IMR-90 (cell line): ENCODE measurements at regions not wholly inside any gene's neighbourhood (a gene's known extent, or its start where the extent isn't known, plus 50 kb on each side); places are given as distances from the start of the nearest gene placed in this dataset.

ENCODE experiments used
- ATAC-seq: fragments of 200-7000 bp; cut with Tn5 transposase; 2 replicates; pipeline ENCODE4 v1.9.1; 2020; ENCODE audit warnings: low read depth, mild to moderate bottlenecking, moderate library complexity
- BruUV-seq: library from RNA; stranded (reverse); fragments of 400-500 nt; replicated peaks from 2 replicates; lab custom pipeline; 2021; lab: Mats Ljungman, UMichigan
- CTCF ChIA-PET: fragments of 300-600 bp; formaldehyde crosslinking; extraction: SDS; loops from one replicate; lab custom pipeline; 2021; ENCODE audit warnings: antibody characterized with exemption; lab: Yijun Ruan, JAX
- POLR2A ChIA-PET: fragments of 300-600 bp; sonication (Branson Sonifier 250); formaldehyde crosslinking; loops from one replicate; lab custom pipeline; 2022; ENCODE audit warnings: antibody characterized with exemption; ENCODE audit not compliant: unreplicated experiment; lab: Charles Lee
- DNase-seq: peaks from one replicate; pipeline ENCODE4 v3.0.0; 2013
- H2AFZ ChIP-seq: replicated peaks from 2 replicates; pipeline ENCODE3; 2013; ENCODE audit warnings: low read length, mild to moderate bottlenecking; ENCODE audit not compliant: poor library complexity
- H2AK5ac ChIP-seq: 2 replicates; pipeline ENCODE4 v1.6.1; 2013; ENCODE audit warnings: low read depth, low read length, inconsistent platforms
- H2AK9ac ChIP-seq: replicated peaks from 2 replicates; pipeline ENCODE3; 2013; ENCODE audit warnings: mild to moderate bottlenecking, low read depth, low read length, moderate library complexity; ENCODE audit not compliant: poor library complexity
- H2BK120ac ChIP-seq: 2 replicates; pipeline ENCODE4 v1.6.1; 2013; ENCODE audit warnings: low read depth, low read length, inconsistent platforms
- H2BK15ac ChIP-seq: 3 replicates; pipeline ENCODE4 v1.6.1; 2013; ENCODE audit warnings: low read depth, low read length, inconsistent platforms
- H2BK20ac ChIP-seq: 2 replicates; pipeline ENCODE4 v1.6.1; 2013; ENCODE audit warnings: low read depth, mild to moderate bottlenecking, inconsistent platforms, low read length, moderate library complexity
- H2BK5ac ChIP-seq: 2 replicates; pipeline ENCODE4 v1.6.1; 2013; ENCODE audit warnings: mild to moderate bottlenecking, low read depth, low read length, inconsistent platforms; ENCODE audit not compliant: poor library complexity, severe bottlenecking
- H3K14ac ChIP-seq: replicated peaks from 2 replicates; pipeline ENCODE4 v1.6.1; 2013; ENCODE audit warnings: low read depth, low read length, inconsistent platforms
- H3K18ac ChIP-seq: 2 replicates; pipeline ENCODE4 v1.6.1; 2013; ENCODE audit warnings: low read depth, low read length, control low read depth
- H3K23ac ChIP-seq: 2 replicates; pipeline ENCODE4 v1.6.1; 2013; ENCODE audit warnings: low read depth, low read length, inconsistent platforms
- H3K27ac ChIP-seq: 2 replicates; pipeline ENCODE4 v1.5.1; 2013; ENCODE audit warnings: mild to moderate bottlenecking, control low read depth, low read length; ENCODE audit not compliant: insufficient read depth
- H3K27me3 ChIP-seq: 2 replicates; pipeline ENCODE4 v1.6.1; 2013; ENCODE audit warnings: low read length; ENCODE audit not compliant: control insufficient read depth, insufficient read depth
- H3K36me3 ChIP-seq: 2 replicates; pipeline ENCODE4 v1.6.1; 2013; ENCODE audit warnings: low read length, mixed read lengths; ENCODE audit not compliant: control insufficient read depth, insufficient read depth
- H3K4ac ChIP-seq: 2 replicates; pipeline ENCODE4 v1.6.1; 2013; ENCODE audit warnings: low read depth, low read length, inconsistent platforms
- H3K4me1 ChIP-seq: 2 replicates; pipeline ENCODE4 v1.6.1; 2013; ENCODE audit warnings: low read length, mixed read lengths; ENCODE audit not compliant: control insufficient read depth, insufficient read depth
- H3K4me2 ChIP-seq: 2 replicates; pipeline ENCODE4 v1.6.1; 2013; ENCODE audit warnings: low read depth, mild to moderate bottlenecking, control low read depth, low read length, moderate library complexity
- H3K4me3 ChIP-seq: 2 replicates; pipeline ENCODE4 v1.5.1; 2013; ENCODE audit warnings: low read depth, mild to moderate bottlenecking, control low read depth, low read length, moderate library complexity; ENCODE audit not compliant: insufficient read depth
- H3K56ac ChIP-seq: 2 replicates; pipeline ENCODE4 v1.6.1; 2013; ENCODE audit warnings: low read length, inconsistent platforms; ENCODE audit not compliant: insufficient read depth; ENCODE audit errors: extremely low read depth
- H3K79me1 ChIP-seq, 2 experiments: 2 replicates each; pipeline ENCODE4 v1.6.1; 2013; ENCODE audit warnings: low read length in 2 of 2, inconsistent platforms in 1 of 2, low read depth in 1 of 2
- H3K9ac ChIP-seq: 2 replicates; pipeline ENCODE4 v1.6.1; 2013; ENCODE audit warnings: low read depth, low read length, control low read depth
- H3K9me1 ChIP-seq: 2 replicates; pipeline ENCODE4 v1.6.1; 2013; ENCODE audit warnings: low read length, inconsistent platforms; ENCODE audit not compliant: insufficient read depth
- H3K9me3 ChIP-seq: 2 replicates; pipeline ENCODE4 v1.6.1; 2013; ENCODE audit warnings: low read length; ENCODE audit not compliant: control insufficient read depth, insufficient read depth
- H4K20me1 ChIP-seq: 2 replicates; pipeline ENCODE4 v1.6.1; 2013; ENCODE audit warnings: low read length, inconsistent platforms; ENCODE audit not compliant: insufficient read depth
- H4K5ac ChIP-seq: 2 replicates; pipeline ENCODE4 v1.6.1; 2013; ENCODE audit warnings: mild to moderate bottlenecking, low read depth, low read length, control low read depth
- H4K8ac ChIP-seq, 2 experiments: 2 replicates each; pipeline ENCODE4 v1.6.1; 2013; ENCODE audit warnings: low read depth in 2 of 2, low read length in 2 of 2, control low read depth in 1 of 2, inconsistent platforms in 1 of 2
- H4K91ac ChIP-seq: 2 replicates; pipeline ENCODE4 v1.6.1; 2013; ENCODE audit warnings: low read depth, low read length, inconsistent platforms; ENCODE audit not compliant: insufficient read depth
- ELK1 ChIP-seq: fragments of 150-350 bp; IDR thresholded peaks from 2 replicates; pipeline ENCODE4 v1.6.1; 2016; ENCODE audit warnings: low read depth, mild to moderate bottlenecking, low read length, moderate library complexity, borderline replicate concordance
- MAZ ChIP-seq: IDR thresholded peaks from 2 replicates; pipeline ENCODE4 v1.6.1; 2012; ENCODE audit warnings: low read depth, mild to moderate bottlenecking, low read length, improper control_type of control experiment, moderate library complexity, borderline replicate concordance
- RCOR1 ChIP-seq: IDR thresholded peaks from 2 replicates; pipeline ENCODE4 v1.6.1; 2012; ENCODE audit warnings: mild to moderate bottlenecking, low read length, improper control_type of control experiment; ENCODE audit not compliant: insufficient replicate concordance
- RFX5 ChIP-seq: IDR thresholded peaks from 2 replicates; pipeline ENCODE4 v1.8.0; 2012; ENCODE audit warnings: low read depth, mild to moderate bottlenecking, low read length, moderate library complexity
- WGBS, 2 experiments: methylation state at CpG; one replicate each; pipeline versions ENCODE4 v1.1.5 to v1.1.7; 2013; ENCODE audit warnings: missing lambda C conversion rate in 2 of 2; ENCODE audit not compliant: insufficient read length in 1 of 2; ENCODE audit errors: extremely low coverage in 2 of 2; 5-methylcytosine and 5-hydroxymethylcytosine counted together
- dilution Hi-C: fragments of 300-500 bp; cut with HindIII; formaldehyde crosslinking; loops from one replicate; pipeline ENCODE4 v1.14.3; 2018; ENCODE audit warnings: low sequenced_read_pairs; ENCODE audit not compliant: unreplicated experiment
- in situ Hi-C: fragments of 300-500 bp; cut with MboI; formaldehyde crosslinking; loops from 3 replicates; pipeline ENCODE4 v1.14.3; 2019; ENCODE audit warnings: low sequenced_read_pairs, inconsistent platforms, mixed read lengths
- intact Hi-C: fragments of 100-400 bp; cut with micrococcal nuclease; formaldehyde crosslinking; loops from 2 replicates; pipeline ENCODE4 v1.10.0; 2022

DNA sequence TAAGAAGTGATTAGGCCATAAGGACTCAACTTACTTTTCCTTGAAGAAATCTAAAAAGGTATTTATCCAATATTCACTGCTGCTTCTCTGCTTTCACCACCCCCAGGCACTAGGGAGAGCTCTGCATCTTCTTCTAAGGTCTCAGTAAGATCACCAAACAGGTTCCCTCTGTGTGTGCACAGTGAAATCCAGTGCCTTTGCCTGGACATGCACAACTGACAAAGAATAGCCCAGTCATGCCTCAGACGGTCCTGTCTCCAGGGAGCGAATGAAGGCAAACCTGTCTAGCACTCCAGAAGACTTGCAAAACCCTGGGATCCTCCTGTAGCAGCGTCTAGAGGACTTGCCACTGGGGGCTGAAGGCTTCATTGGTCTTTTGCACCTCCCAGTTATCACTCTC lies 344.5 kb upstream of the LRATD1 start:
- no peak overlapping the region for H2AFZ ChIP-seq

More for the DNA sequence above, 344.5 kb upstream of the LRATD1 start:
- TF ChIP-seq MAZ (no peak), ELK1 (no peak), RFX5 (no peak), RCOR1 (no peak)
- no peak overlapping the region for H3K4me3 ChIP-seq
- H3K36me3 ChIP-seq: no peaks in the 10 kb centered on the region
- H3K9ac ChIP-seq: no peak overlapping the region
- no peaks in the 10 kb centered on the region for H3K79me1 ChIP-seq
- no peak overlapping the region for H3K27ac ChIP-seq
- H2BK5ac ChIP-seq: no peak overlapping the region
- no peak overlapping the region for H4K8ac ChIP-seq
- no peaks in the 10 kb centered on the region for H3K27me3 ChIP-seq
- no peak for DNase-seq
- no peaks in the 10 kb centered on the region for H4K20me1 ChIP-seq
- no peak overlapping the region for H3K4me2 ChIP-seq
- CTCF ChIA-PET: no interaction called here
- H2AK5ac ChIP-seq: no peak overlapping the region
- peaks cover 2% of the 10 kb centered on the region for H3K9me3 ChIP-seq
- H3K9me1 ChIP-seq: no peaks in the 10 kb centered on the region
- no peak overlapping the region for H2AK9ac ChIP-seq
- H2BK20ac ChIP-seq: no peak overlapping the region
- WGBS, 2 experiments: 80% methylated on average over 1 of the region's 3 CpGs; no CpG with 5 or more reads in 1 of the 2 experiments
- no peak overlapping the region for H3K23ac ChIP-seq
- no peak overlapping the region for H3K14ac ChIP-seq
- intact Hi-C loops (no loop called here), in situ Hi-C loops (no loop called here), dilution Hi-C loops (no loop called here)
- no peak overlapping the region for H3K56ac ChIP-seq
- no peak overlapping the region for H4K5ac ChIP-seq
- no peaks in the 10 kb centered on the region for H3K4me1 ChIP-seq
- BruUV-seq: no TSS peak
- POLR2A ChIA-PET: no interaction called here
- no peak overlapping the region for H4K91ac ChIP-seq
- H2BK120ac ChIP-seq: no peak overlapping the region
- ATAC-seq: no peak
- no peak overlapping the region for H2BK15ac ChIP-seq
- no peak overlapping the region for H3K4ac ChIP-seq
- H3K18ac ChIP-seq: no peak overlapping the region
